ENCODE measurements at regions not wholly inside any gene's neighbourhood (a gene's known extent, or its start where the extent isn't known, plus 50 kb on each side); places are given as distances from the start of the nearest gene placed in this dataset.
"Not testable (repeated sequence)": the region's sequence is repeated elsewhere in the genome, so short reads cannot be mapped to it uniquely, and the experiment has no call there.

GRCh38 chr4:85187106-85187505 lies 220.6 kb upstream of the WDFY3 start:
- H3K4me3 ChIP-seq (ENCODE audit: low read depth, low read length): no peak overlapping the region
- in situ Hi-C loops (cut with HindIII; ENCODE audit: low sequenced_read_pairs): no loop called here
- no peak for TF ChIP-seq CTCF (IDR thresholded peaks at IDR 0.05; ENCODE audit: low read depth, low read length, missing control alignments)
- DNase-seq (ENCODE audit: low read depth): no peak

- in situ Hi-C loops (cut with HindIII; ENCODE audit: low sequenced_read_pairs); DNase-seq (ENCODE audit: low read depth); H3K4me3 ChIP-seq (ENCODE audit: low read depth, low read length): not testable (repeated sequence)
These were observed 229.5 kb upstream of the WDFY3 start for GRCh38 chr4:85196015-85196414.

GRCh38 chr4:85200106-85200505 lies 233.6 kb upstream of the WDFY3 start:
- TF ChIP-seq CTCF (IDR thresholded peaks at IDR 0.05; ENCODE audit: low read depth, low read length, missing control alignments): no peak
- H3K4me3 ChIP-seq (ENCODE audit: low read depth, low read length): no peak overlapping the region
- no peak for DNase-seq (ENCODE audit: low read depth)
- in situ Hi-C loops (cut with HindIII; ENCODE audit: low sequenced_read_pairs): no loop called here

DNA sequence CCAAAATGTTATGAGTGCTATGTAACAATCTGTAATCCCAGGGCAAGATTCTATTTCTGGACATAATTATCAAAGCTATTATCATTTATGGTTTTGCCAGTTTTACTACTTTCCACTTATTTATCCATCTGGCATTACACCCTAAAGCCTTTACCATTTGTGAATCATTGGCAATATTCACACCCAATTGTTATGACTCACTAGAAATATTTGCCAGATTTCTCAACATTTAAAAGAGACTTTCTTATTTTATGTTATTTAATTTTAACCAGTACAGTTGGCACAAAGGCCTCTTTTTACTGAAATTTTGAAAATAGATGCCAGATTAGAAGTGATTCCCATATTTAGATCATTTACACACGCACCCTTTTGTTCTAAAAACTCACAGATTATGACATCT lies 242.7 kb upstream of the WDFY3 start:
- DNase-seq (ENCODE audit: low read depth): no peak
- TF ChIP-seq CTCF (IDR thresholded peaks at IDR 0.05; ENCODE audit: low read depth, low read length, missing control alignments): no peak
- in situ Hi-C loops (cut with HindIII; ENCODE audit: low sequenced_read_pairs): no loop called here
- H3K4me3 ChIP-seq (ENCODE audit: low read depth, low read length): no peak overlapping the region

- no peak overlapping the region for H3K4me3 ChIP-seq (ENCODE audit: low read depth, low read length)
- TF ChIP-seq CTCF (IDR thresholded peaks at IDR 0.05; ENCODE audit: low read depth, low read length, missing control alignments): no peak
- no peak for DNase-seq (ENCODE audit: low read depth)
- in situ Hi-C loops (cut with HindIII; ENCODE audit: low sequenced_read_pairs): no loop called here
These were observed 243.9 kb upstream of the WDFY3 start for GRCh38 chr4:85210353-85210752.

- DNase-seq (ENCODE audit: low read depth); in situ Hi-C loops (cut with HindIII; ENCODE audit: low sequenced_read_pairs): not testable (repeated sequence)
These were observed 250.1 kb upstream of the WDFY3 start for GRCh38 chr4:85216571-85216970.

GRCh38 chr4:85218756-85219155 lies 252.3 kb upstream of the WDFY3 start:
- no peak for DNase-seq (ENCODE audit: low read depth)
- no peak for TF ChIP-seq CTCF (IDR thresholded peaks at IDR 0.05; ENCODE audit: low read depth, low read length, missing control alignments)
- in situ Hi-C loops (cut with HindIII; ENCODE audit: low sequenced_read_pairs): no loop called here
- no peak overlapping the region for H3K4me3 ChIP-seq (ENCODE audit: low read depth, low read length)

More at GRCh38 chr4:85216571-85216970, 250.1 kb upstream of the WDFY3 start:
- H3K4me3 ChIP-seq (ENCODE audit: low read depth, low read length): not testable (repeated sequence)

DNA sequence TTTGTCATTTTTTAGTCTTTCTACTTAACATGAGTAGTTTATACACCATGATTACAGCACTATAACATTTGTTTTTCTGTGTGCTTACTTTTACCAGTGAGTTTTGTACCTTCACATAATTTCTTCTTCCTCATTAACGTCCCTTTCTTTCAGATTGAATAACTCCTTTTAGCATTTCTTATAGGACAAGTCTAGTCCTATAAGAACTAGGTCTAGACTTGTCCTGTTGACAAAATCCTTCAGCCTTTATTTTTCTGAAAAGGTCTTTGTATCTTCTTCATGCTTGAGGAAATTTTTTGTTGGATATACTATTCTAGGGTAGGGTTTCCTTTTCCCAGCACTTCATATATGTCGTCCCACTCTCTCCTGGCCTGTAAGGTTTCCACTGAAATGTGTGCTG lies 253.3 kb upstream of the ARHGAP24 start:
- no peak for TF ChIP-seq CTCF (IDR thresholded peaks at IDR 0.05; ENCODE audit: low read depth, low read length, missing control alignments)
- DNase-seq (ENCODE audit: low read depth): no peak
- in situ Hi-C loops (cut with HindIII; ENCODE audit: low sequenced_read_pairs): no loop called here

More for the DNA sequence above, 253.3 kb upstream of the ARHGAP24 start:
- H3K4me3 ChIP-seq (ENCODE audit: low read depth, low read length): no peak overlapping the region
